GM12878 (cell line): ENCODE measurements at regions not wholly inside any gene's neighbourhood (a gene's known extent, or its start where the extent isn't known, plus 50 kb on each side); places are given as distances from the start of the nearest gene placed in this dataset.

Experiments
- ATAC-seq: fragments of 200-7000 bp; cut with Tn5 transposase; 3 replicates; pipeline ENCODE4 v1.9.1; 2020; ENCODE audit warnings: mild to moderate bottlenecking, moderate library complexity
- BruUV-seq: library from RNA; stranded (reverse); fragments of 400-500 nt; replicated peaks from 2 replicates; lab custom pipeline; 2021; lab: Mats Ljungman, UMichigan
- CTCF ChIA-PET: fragments of 300-600 bp; sonication (Branson Sonifier 250); formaldehyde crosslinking; extraction: SDS; loops from one replicate; lab custom pipeline; 2021; ENCODE audit warnings: inconsistent platforms; lab: Yijun Ruan, JAX
- POLR2A ChIA-PET: fragments of 350-600 bp; formaldehyde crosslinking; extraction: SDS; loops from one replicate; lab custom pipeline; 2021; ENCODE audit warnings: inconsistent platforms; lab: Charles Lee
- RAD21 ChIA-PET: fragments of 300-600 bp; sonication (Branson Sonifier 250); formaldehyde crosslinking; loops from one replicate; lab custom pipeline; 2023; ENCODE audit warnings: antibody characterized with exemption; ENCODE audit not compliant: unreplicated experiment; lab: Charles Lee
- SMC1A ChIA-PET: fragments of 300-600 bp; sonication (Branson Sonifier 250); formaldehyde crosslinking; loops from one replicate; lab custom pipeline; 2023; ENCODE audit not compliant: unreplicated experiment, uncharacterized antibody; lab: Charles Lee
- DNase-seq: peaks from one replicate; pipeline ENCODE4 v3.0.0-alpha.2; 2011; ENCODE audit warnings: low read depth, low spot score
- FAIRE-seq: peaks from 3 replicates; lab custom pipeline; 2011; peaks lifted over from hg19 to GRCh38; lab: Jason Lieb, UNC
- H2AFZ ChIP-seq: 2 replicates; pipeline ENCODE4 v1.6.0; 2011; ENCODE audit warnings: low read depth, low read length, control low read depth; ENCODE audit not compliant: control insufficient read depth
- H3K27ac ChIP-seq: 2 replicates; pipeline ENCODE4 v1.5.1; 2011; ENCODE audit warnings: control low read depth; ENCODE audit not compliant: control insufficient read depth, insufficient read depth
- H3K27me3 ChIP-seq, 2 experiments: replicated peaks in 1 of 2; 2 replicates each; pipeline versions ENCODE4 v1.6.0 to v1.6.1; 2011; ENCODE audit warnings: low read length in 1 of 2; ENCODE audit not compliant: control insufficient read depth in 2 of 2, insufficient read depth in 2 of 2
- H3K36me3 ChIP-seq, 2 experiments: 2 replicates each; pipeline ENCODE4 v1.5.1; 2011; ENCODE audit warnings: low read length in 1 of 2; ENCODE audit not compliant: control insufficient read depth in 2 of 2, insufficient read depth in 2 of 2
- H3K4me1 ChIP-seq: 2 replicates; pipeline ENCODE4 v1.6.1; 2011; ENCODE audit warnings: mild to moderate bottlenecking, low read length, moderate library complexity, mixed read lengths; ENCODE audit not compliant: control insufficient read depth, insufficient read depth
- H3K4me2 ChIP-seq: 2 replicates; pipeline ENCODE4 v1.6.0; 2011; ENCODE audit warnings: control low read depth; ENCODE audit not compliant: control insufficient read depth, insufficient read depth
- H3K4me3 ChIP-seq: fragments of 200-600 bp; sonication (generic); 2 replicates; pipeline ENCODE4 v1.5.1; 2016
- H3K79me2 ChIP-seq: 2 replicates; pipeline ENCODE4 v1.6.0; 2011; ENCODE audit warnings: low read length; ENCODE audit not compliant: control insufficient read depth, insufficient read depth
- H3K9ac ChIP-seq: 2 replicates; pipeline ENCODE4 v1.8.0; 2011; ENCODE audit warnings: low read length, control low read depth, mixed read lengths; ENCODE audit not compliant: control insufficient read depth, insufficient read depth
- H3K9me3 ChIP-seq: replicated peaks from 3 replicates; pipeline ENCODE4 v1.5.1; 2011; ENCODE audit warnings: mild to moderate bottlenecking, low read length; ENCODE audit not compliant: control insufficient read depth, insufficient read depth
- H4K20me1 ChIP-seq: 2 replicates; pipeline ENCODE4 v1.6.0; 2011; ENCODE audit not compliant: control insufficient read depth, insufficient read depth
- HCFC1 ChIP-seq: fragments of 150-350 bp; IDR thresholded peaks from 2 replicates; pipeline ENCODE4 v1.6.1; 2014; ENCODE audit warnings: low read length
- IKZF2 ChIP-seq, 2 experiments: fragments of 450-650 bp; IDR thresholded peaks; 2 replicates each; pipeline ENCODE4 v1.6.1; 2017; ENCODE audit warnings: mild to moderate bottlenecking in 2 of 2, moderate library complexity in 2 of 2
- MTA3 ChIP-seq: IDR thresholded peaks from 2 replicates; pipeline ENCODE4 v1.6.1; 2012; ENCODE audit warnings: low read length, inconsistent platforms, borderline replicate concordance
- SIN3A ChIP-seq: IDR thresholded peaks from 2 replicates; pipeline ENCODE4 v1.6.1; 2012; ENCODE audit warnings: low read depth, low read length, improper control_type of control experiment
- SMARCA5 ChIP-seq: fragments of 450-650 bp; IDR thresholded peaks from 2 replicates; pipeline ENCODE4 v1.6.1; 2017; ENCODE audit warnings: mild to moderate bottlenecking
- ZNF274 ChIP-seq: IDR thresholded peaks from one replicate; pipeline ENCODE4 v1.8.0; 2011; ENCODE audit not compliant: insufficient read length, insufficient read depth
- ZNF622 ChIP-seq: fragments of 450-650 bp; IDR thresholded peaks from 2 replicates; pipeline ENCODE4 v1.6.1; 2017; ENCODE audit warnings: mild to moderate bottlenecking, inconsistent platforms
- WGBS: methylation state at CpG from one replicate; pipeline ENCODE4 v1.1.6; 2016; ENCODE audit warnings: low lambda C conversion rate; ENCODE audit not compliant: insufficient replicate concordance, insufficient coverage; ENCODE audit errors: missing lambda C conversion rate; 5-methylcytosine and 5-hydroxymethylcytosine counted together
- in situ Hi-C: fragments of 300-500 bp; cut with MboI; formaldehyde crosslinking; loops from 9 replicates; pipeline ENCODE4 v1.14.3; 2018; ENCODE audit warnings: mixed read lengths
- intact Hi-C: fragments of 100-400 bp; cut with micrococcal nuclease; formaldehyde crosslinking; loops from one replicate; pipeline ENCODE4 v1.14.2; 2022; ENCODE audit not compliant: unreplicated experiment
- TF ChIP-seq, protein P1 (sequence below): IDR thresholded peaks from 2 replicates; pipeline ENCODE4 v1.6.1; 2012; ENCODE audit warnings: improper control_type of control experiment, low read depth, low read length; ENCODE audit not compliant: insufficient replicate concordance
- TF ChIP-seq, protein P2 (sequence below): IDR thresholded peaks from 2 replicates; pipeline ENCODE4 v1.6.1; 2011; ENCODE audit warnings: borderline replicate concordance, low read depth, mild to moderate bottlenecking, moderate library complexity, low read length; ENCODE audit not compliant: insufficient read depth, poor library complexity, severe bottlenecking
- TF ChIP-seq, protein P3 (sequence below): IDR thresholded peaks from 2 replicates; pipeline ENCODE4 v1.6.1; 2011; ENCODE audit warnings: mild to moderate bottlenecking, low read depth, low read length, moderate library complexity; ENCODE audit not compliant: insufficient replicate concordance
- TF ChIP-seq, protein P4 (sequence below), 3 experiments: IDR thresholded peaks in 2 of 3; conservative IDR thresholded peaks in 1 of 3; 2 replicates each; pipeline ENCODE4 v1.5.1; 2011; ENCODE audit warnings: low read depth in 3 of 3, low read length in 3 of 3, mild to moderate bottlenecking in 3 of 3, control low read depth in 2 of 3, moderate library complexity in 2 of 3, inconsistent platforms in 1 of 3, mixed read lengths in 1 of 3; ENCODE audit not compliant: control insufficient read depth in 2 of 3, insufficient read depth in 1 of 3; ENCODE audit errors: extremely low read depth in 1 of 3

DNA sequence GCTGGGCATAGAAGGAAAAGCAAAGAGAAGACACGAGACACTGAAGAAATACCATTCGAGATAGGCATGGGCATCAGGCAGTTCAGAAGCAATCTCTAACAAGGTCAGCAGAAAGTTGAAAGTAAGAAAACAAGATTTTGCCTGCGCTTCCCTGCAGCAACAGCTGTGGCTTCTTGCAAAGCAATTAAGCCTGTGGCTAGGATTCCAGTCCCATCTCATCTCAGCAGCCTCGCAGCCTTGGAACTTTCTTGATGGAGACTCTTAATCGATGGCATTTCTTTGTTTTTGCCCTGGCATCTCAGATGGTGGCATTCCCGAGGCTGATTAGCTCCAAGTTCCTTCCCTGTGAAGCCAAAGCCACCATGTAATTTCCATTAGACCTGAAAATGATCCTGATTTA lies 64.6 kb upstream of the SPAG17 start:
- no peaks in the 10 kb centered on the region for H3K9me3 ChIP-seq
- in situ Hi-C loops (no loop called here), intact Hi-C loops (no loop called here)
- POLR2A ChIA-PET: no interaction called here
- CTCF ChIA-PET: interaction anchor here (1.1 kb wide), 1 partner anchor 11 kb away, joined by 3 read pairs; no protein-coding TSS in a partner anchor
- H2AFZ ChIP-seq: no peak overlapping the region
- H3K36me3 ChIP-seq: no peaks in the 10 kb centered on the region
- peaks cover 0 to 1% of the 10 kb centered on the region in 2 experiments; a peak in 1 of 4 replicates for H3K27me3 ChIP-seq
- DNase-seq: no peak
- H3K4me2 ChIP-seq: no peak overlapping the region
- H3K27ac ChIP-seq: no peak overlapping the region
- ATAC-seq: no peak
- RAD21 ChIA-PET: no interaction called here
- no peak overlapping the region for H3K4me3 ChIP-seq
- no TSS peak for BruUV-seq
- no peaks in the 10 kb centered on the region for H4K20me1 ChIP-seq
- H3K79me2 ChIP-seq: no peaks in the 10 kb centered on the region
- no peaks in the 10 kb centered on the region for H3K4me1 ChIP-seq
- 11% methylated on average over 6 of the region's 6 CpGs for WGBS
- SMC1A ChIA-PET: no interaction called here
- no peak for TF ChIP-seq SMARCA5
- TF ChIP-seq MTA3: no peak
- TF ChIP-seq, protein P1, sequence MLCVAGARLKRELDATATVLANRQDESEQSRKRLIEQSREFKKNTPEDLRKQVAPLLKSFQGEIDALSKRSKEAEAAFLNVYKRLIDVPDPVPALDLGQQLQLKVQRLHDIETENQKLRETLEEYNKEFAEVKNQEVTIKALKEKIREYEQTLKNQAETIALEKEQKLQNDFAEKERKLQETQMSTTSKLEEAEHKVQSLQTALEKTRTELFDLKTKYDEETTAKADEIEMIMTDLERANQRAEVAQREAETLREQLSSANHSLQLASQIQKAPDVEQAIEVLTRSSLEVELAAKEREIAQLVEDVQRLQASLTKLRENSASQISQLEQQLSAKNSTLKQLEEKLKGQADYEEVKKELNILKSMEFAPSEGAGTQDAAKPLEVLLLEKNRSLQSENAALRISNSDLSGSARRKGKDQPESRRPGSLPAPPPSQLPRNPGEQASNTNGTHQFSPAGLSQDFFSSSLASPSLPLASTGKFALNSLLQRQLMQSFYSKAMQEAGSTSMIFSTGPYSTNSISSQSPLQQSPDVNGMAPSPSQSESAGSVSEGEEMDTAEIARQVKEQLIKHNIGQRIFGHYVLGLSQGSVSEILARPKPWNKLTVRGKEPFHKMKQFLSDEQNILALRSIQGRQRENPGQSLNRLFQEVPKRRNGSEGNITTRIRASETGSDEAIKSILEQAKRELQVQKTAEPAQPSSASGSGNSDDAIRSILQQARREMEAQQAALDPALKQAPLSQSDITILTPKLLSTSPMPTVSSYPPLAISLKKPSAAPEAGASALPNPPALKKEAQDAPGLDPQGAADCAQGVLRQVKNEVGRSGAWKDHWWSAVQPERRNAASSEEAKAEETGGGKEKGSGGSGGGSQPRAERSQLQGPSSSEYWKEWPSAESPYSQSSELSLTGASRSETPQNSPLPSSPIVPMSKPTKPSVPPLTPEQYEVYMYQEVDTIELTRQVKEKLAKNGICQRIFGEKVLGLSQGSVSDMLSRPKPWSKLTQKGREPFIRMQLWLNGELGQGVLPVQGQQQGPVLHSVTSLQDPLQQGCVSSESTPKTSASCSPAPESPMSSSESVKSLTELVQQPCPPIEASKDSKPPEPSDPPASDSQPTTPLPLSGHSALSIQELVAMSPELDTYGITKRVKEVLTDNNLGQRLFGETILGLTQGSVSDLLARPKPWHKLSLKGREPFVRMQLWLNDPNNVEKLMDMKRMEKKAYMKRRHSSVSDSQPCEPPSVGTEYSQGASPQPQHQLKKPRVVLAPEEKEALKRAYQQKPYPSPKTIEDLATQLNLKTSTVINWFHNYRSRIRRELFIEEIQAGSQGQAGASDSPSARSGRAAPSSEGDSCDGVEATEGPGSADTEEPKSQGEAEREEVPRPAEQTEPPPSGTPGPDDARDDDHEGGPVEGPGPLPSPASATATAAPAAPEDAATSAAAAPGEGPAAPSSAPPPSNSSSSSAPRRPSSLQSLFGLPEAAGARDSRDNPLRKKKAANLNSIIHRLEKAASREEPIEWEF: no peak
- TF ChIP-seq IKZF2 (IDR thresholded peaks at IDR 0.05): no peak
- TF ChIP-seq HCFC1: no peak
- no peak for TF ChIP-seq ZNF274
- no peak for TF ChIP-seq ZNF622
- TF ChIP-seq, protein P2, sequence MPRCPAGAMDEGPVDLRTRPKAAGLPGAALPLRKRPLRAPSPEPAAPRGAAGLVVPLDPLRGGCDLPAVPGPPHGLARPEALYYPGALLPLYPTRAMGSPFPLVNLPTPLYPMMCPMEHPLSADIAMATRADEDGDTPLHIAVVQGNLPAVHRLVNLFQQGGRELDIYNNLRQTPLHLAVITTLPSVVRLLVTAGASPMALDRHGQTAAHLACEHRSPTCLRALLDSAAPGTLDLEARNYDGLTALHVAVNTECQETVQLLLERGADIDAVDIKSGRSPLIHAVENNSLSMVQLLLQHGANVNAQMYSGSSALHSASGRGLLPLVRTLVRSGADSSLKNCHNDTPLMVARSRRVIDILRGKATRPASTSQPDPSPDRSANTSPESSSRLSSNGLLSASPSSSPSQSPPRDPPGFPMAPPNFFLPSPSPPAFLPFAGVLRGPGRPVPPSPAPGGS: no peak
- no peak for TF ChIP-seq SIN3A
- TF ChIP-seq, protein P3, sequence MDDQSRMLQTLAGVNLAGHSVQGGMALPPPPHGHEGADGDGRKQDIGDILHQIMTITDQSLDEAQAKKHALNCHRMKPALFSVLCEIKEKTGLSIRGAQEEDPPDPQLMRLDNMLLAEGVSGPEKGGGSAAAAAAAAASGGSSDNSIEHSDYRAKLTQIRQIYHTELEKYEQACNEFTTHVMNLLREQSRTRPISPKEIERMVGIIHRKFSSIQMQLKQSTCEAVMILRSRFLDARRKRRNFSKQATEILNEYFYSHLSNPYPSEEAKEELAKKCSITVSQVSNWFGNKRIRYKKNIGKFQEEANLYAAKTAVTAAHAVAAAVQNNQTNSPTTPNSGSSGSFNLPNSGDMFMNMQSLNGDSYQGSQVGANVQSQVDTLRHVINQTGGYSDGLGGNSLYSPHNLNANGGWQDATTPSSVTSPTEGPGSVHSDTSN: no peak
- TF ChIP-seq, protein P4, sequence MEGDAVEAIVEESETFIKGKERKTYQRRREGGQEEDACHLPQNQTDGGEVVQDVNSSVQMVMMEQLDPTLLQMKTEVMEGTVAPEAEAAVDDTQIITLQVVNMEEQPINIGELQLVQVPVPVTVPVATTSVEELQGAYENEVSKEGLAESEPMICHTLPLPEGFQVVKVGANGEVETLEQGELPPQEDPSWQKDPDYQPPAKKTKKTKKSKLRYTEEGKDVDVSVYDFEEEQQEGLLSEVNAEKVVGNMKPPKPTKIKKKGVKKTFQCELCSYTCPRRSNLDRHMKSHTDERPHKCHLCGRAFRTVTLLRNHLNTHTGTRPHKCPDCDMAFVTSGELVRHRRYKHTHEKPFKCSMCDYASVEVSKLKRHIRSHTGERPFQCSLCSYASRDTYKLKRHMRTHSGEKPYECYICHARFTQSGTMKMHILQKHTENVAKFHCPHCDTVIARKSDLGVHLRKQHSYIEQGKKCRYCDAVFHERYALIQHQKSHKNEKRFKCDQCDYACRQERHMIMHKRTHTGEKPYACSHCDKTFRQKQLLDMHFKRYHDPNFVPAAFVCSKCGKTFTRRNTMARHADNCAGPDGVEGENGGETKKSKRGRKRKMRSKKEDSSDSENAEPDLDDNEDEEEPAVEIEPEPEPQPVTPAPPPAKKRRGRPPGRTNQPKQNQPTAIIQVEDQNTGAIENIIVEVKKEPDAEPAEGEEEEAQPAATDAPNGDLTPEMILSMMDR (IDR thresholded peaks at IDR 0.05 in 2 of 3, conservative IDR thresholded peaks at IDR 0.05 in 1 of 3; ENCODE audit: control insufficient read depth in 2 of 3, extremely low read depth in 1 of 3, insufficient read depth in 1 of 3, low read depth in 3 of 3, low read length in 3 of 3): no peak
- FAIRE-seq: no peak
- no peak overlapping the region for H3K9ac ChIP-seq
